ENCODE measurements at regions not wholly inside any gene's neighbourhood (a gene's known extent, or its start where the extent isn't known, plus 50 kb on each side); places are given as distances from the start of the nearest gene placed in this dataset.

- TF ChIP-seq CHD7 (IDR thresholded peaks at IDR 0.05; ENCODE audit: insufficient replicate concordance, low read length) = no peak
- TF ChIP-seq GABPA (IDR thresholded peaks at IDR 0.05; ENCODE audit: borderline replicate concordance, insufficient read depth, low read length) = no peak
- TF ChIP-seq BRCA1 (IDR thresholded peaks at IDR 0.05; ENCODE audit: low read depth, low read length) = no peak
- TF ChIP-seq RNF2 (IDR thresholded peaks at IDR 0.05; ENCODE audit: borderline replicate concordance, low read depth, low read length, missing control alignments, poor library complexity, severe bottlenecking) = no peak
- no peak for TF ChIP-seq SRF (IDR thresholded peaks at IDR 0.05; ENCODE audit: low read depth, low read length)
- TF ChIP-seq HDAC2 (IDR thresholded peaks at IDR 0.05; ENCODE audit: borderline replicate concordance in 1 of 2, low read depth in 2 of 2, low read length in 2 of 2) = no peak
- no peak for TF ChIP-seq SP1 (IDR thresholded peaks at IDR 0.05; ENCODE audit: low read depth, low read length)
- TF ChIP-seq GTF2F1 (IDR thresholded peaks at IDR 0.05; ENCODE audit: borderline replicate concordance, low read depth, low read length) = no peak
- no peak for TF ChIP-seq CREB1 (IDR thresholded peaks at IDR 0.05)
- no peak for TF ChIP-seq KDM5A (IDR thresholded peaks at IDR 0.05; ENCODE audit: low read length)
These were observed 70.1 kb upstream of the EDEM3 start (continued) for GRCh38 chr1:184824691-184825323.
